ENCODE measurements at regions not wholly inside any gene's neighbourhood (a gene's known extent, or its start where the extent isn't known, plus 50 kb on each side); places are given as distances from the start of the nearest gene placed in this dataset.
"Not testable (repeated sequence)": the region's sequence is repeated elsewhere in the genome, so short reads cannot be mapped to it uniquely, and the experiment has no call there.

- TF ChIP-seq CTCF (IDR thresholded peaks at IDR 0.05; ENCODE audit: low read depth, low read length) = no peak
- H3K4me3 ChIP-seq (ENCODE audit: low read depth, low read length) = no peak overlapping the region
- no peak for DNase-seq
- no peaks in the 10 kb centered on the region for H3K27me3 ChIP-seq (ENCODE audit: insufficient read depth, low read depth, severe bottlenecking)
- no peak overlapping the region for H3K27ac ChIP-seq
- no peaks in the 10 kb centered on the region for H3K36me3 ChIP-seq
- H3K9me3 ChIP-seq (ENCODE audit: severe bottlenecking) = no peaks in the 10 kb centered on the region
Observed at GRCh38 chr6:68189217-68189815, 445.8 kb upstream of the ADGRB3 start.

GRCh38 chr6:68186870-68187269 is 448.2 kb upstream of the ADGRB3 start:
- DNase-seq = no peak
- no peak for TF ChIP-seq CTCF (IDR thresholded peaks at IDR 0.05; ENCODE audit: low read depth, low read length)
- Histone ChIP-seq H3K27me3 (ENCODE audit: insufficient read depth, low read depth, severe bottlenecking) (no peaks in the 10 kb centered on the region), H3K36me3 (no peaks in the 10 kb centered on the region), H3K27ac (no peak overlapping the region), H3K4me3 (ENCODE audit: low read depth, low read length) (no peak overlapping the region), H3K9me3 (ENCODE audit: severe bottlenecking) (no peaks in the 10 kb centered on the region)

- no peaks in the 10 kb centered on the region for H3K27me3 ChIP-seq (ENCODE audit: insufficient read depth, low read depth, severe bottlenecking)
- no peaks in the 10 kb centered on the region for H3K36me3 ChIP-seq
- TF ChIP-seq CTCF (IDR thresholded peaks at IDR 0.05; ENCODE audit: low read depth, low read length) = no peak
- H3K9me3 ChIP-seq (ENCODE audit: severe bottlenecking) = no peaks in the 10 kb centered on the region
- no peak overlapping the region for H3K4me3 ChIP-seq (ENCODE audit: low read depth, low read length)
- no peak overlapping the region for H3K27ac ChIP-seq
- DNase-seq = no peak
Observed at GRCh38 chr6:68182386-68182785, 452.7 kb upstream of the ADGRB3 start.

GRCh38 chr6:68181027-68181426 is 454.1 kb upstream of the ADGRB3 start:
- H3K4me3 ChIP-seq (ENCODE audit: low read depth, low read length); H3K36me3 ChIP-seq; H3K27me3 ChIP-seq (ENCODE audit: insufficient read depth, low read depth, severe bottlenecking); H3K27ac ChIP-seq; DNase-seq; H3K9me3 ChIP-seq (ENCODE audit: severe bottlenecking): not testable (repeated sequence)

- Histone ChIP-seq H3K4me3 (ENCODE audit: low read depth, low read length) (no peak overlapping the region), H3K9me3 (ENCODE audit: severe bottlenecking) (no peaks in the 10 kb centered on the region), H3K27ac (no peak overlapping the region), H3K36me3 (no peaks in the 10 kb centered on the region), H3K27me3 (ENCODE audit: insufficient read depth, low read depth, severe bottlenecking) (no peaks in the 10 kb centered on the region)
- no peak for DNase-seq
- no peak for TF ChIP-seq CTCF (IDR thresholded peaks at IDR 0.05; ENCODE audit: low read depth, low read length)
Observed at GRCh38 chr6:68173616-68174015, 461.5 kb upstream of the ADGRB3 start.

- DNase-seq = no peak
- Histone ChIP-seq H3K4me3 (ENCODE audit: low read depth, low read length) (no peak overlapping the region), H3K36me3 (no peaks in the 10 kb centered on the region), H3K27me3 (ENCODE audit: insufficient read depth, low read depth, severe bottlenecking) (no peaks in the 10 kb centered on the region), H3K9me3 (ENCODE audit: severe bottlenecking) (no peaks in the 10 kb centered on the region), H3K27ac (no peak overlapping the region)
- no peak for TF ChIP-seq CTCF (IDR thresholded peaks at IDR 0.05; ENCODE audit: low read depth, low read length)
Observed at GRCh38 chr6:68169922-68170321, 465.2 kb upstream of the ADGRB3 start.
